H1 (cell line): ENCODE measurements at regions not wholly inside any gene's neighbourhood (a gene's known extent, or its start where the extent isn't known, plus 50 kb on each side); places are given as distances from the start of the nearest gene placed in this dataset.

ENCODE experiments used
- CTCF ChIA-PET: fragments of 300-600 bp; sonication (Branson Sonifier 250); formaldehyde crosslinking; loops from one replicate; lab custom pipeline; 2021; ENCODE audit not compliant: partially characterized antibody; lab: Charles Lee
- POLR2A ChIA-PET: fragments of 300-600 bp; sonication (Branson Sonifier 250); formaldehyde crosslinking; loops from one replicate; lab custom pipeline; 2021; ENCODE audit warnings: inconsistent platforms; ENCODE audit not compliant: partially characterized antibody; lab: Charles Lee
- DNase-seq, 2 experiments: peaks; one replicate each; pipeline versions ENCODE4 v3.0.0 to v3.0.0-alpha.2; 2010 to 2022; ENCODE audit warnings: low spot score in 2 of 2, low read depth in 1 of 2, mixed read lengths in 1 of 2
- FAIRE-seq: peaks from 2 replicates; lab custom pipeline; 2011; peaks lifted over from hg19 to GRCh38; lab: Jason Lieb, UNC
- H2AFZ ChIP-seq: 2 replicates; pipeline ENCODE4 v1.8.1; 2012; ENCODE audit warnings: low read length, inconsistent platforms
- H2AK5ac ChIP-seq: 2 replicates; pipeline ENCODE4 v1.6.1; 2013; ENCODE audit warnings: low read depth, low read length
- H2BK120ac ChIP-seq: replicated peaks from 2 replicates; pipeline ENCODE3; 2013; ENCODE audit warnings: low read depth, low read length, inconsistent platforms
- H2BK12ac ChIP-seq: 2 replicates; pipeline ENCODE4 v1.6.1; 2013; ENCODE audit warnings: low read depth, low read length
- H2BK15ac ChIP-seq: 2 replicates; pipeline ENCODE4 v1.6.1; 2013; ENCODE audit warnings: low read length
- H2BK20ac ChIP-seq: 2 replicates; pipeline ENCODE4 v1.6.1; 2013; ENCODE audit warnings: low read length
- H2BK5ac ChIP-seq: 2 replicates; pipeline ENCODE4 v1.6.1; 2013; ENCODE audit warnings: low read depth, low read length
- H3K14ac ChIP-seq: 2 replicates; pipeline ENCODE4 v1.6.1; 2013; ENCODE audit warnings: inconsistent platforms; ENCODE audit not compliant: insufficient read length
- H3K18ac ChIP-seq: 2 replicates; pipeline ENCODE4 v1.6.1; 2013; ENCODE audit warnings: low read length; ENCODE audit errors: extremely low read depth
- H3K23ac ChIP-seq: 2 replicates; pipeline ENCODE4 v1.6.1; 2013; ENCODE audit warnings: inconsistent platforms; ENCODE audit not compliant: insufficient read length
- H3K23me2 ChIP-seq: 2 replicates; pipeline ENCODE4 v1.6.1; 2013; ENCODE audit warnings: low read depth, low read length
- H3K27ac ChIP-seq: 2 replicates; pipeline ENCODE4 v1.6.1; 2011; ENCODE audit warnings: low read depth, low read length, inconsistent platforms
- H3K27me3 ChIP-seq, 4 experiments: replicated peaks in 1 of 4; 1 replicate in 1 of 4; 2 replicates in 3 of 4; pipeline versions ENCODE4 v1.6.1 to v1.8.1; 2011 to 2013; ENCODE audit warnings: low read length in 3 of 4, mild to moderate bottlenecking in 3 of 4, inconsistent platforms in 2 of 4, mixed read lengths in 2 of 4, moderate library complexity in 1 of 4; ENCODE audit not compliant: control insufficient read depth in 3 of 4, insufficient read depth in 3 of 4; ENCODE audit errors: extremely low read depth in 1 of 4
- H3K36me3 ChIP-seq, 4 experiments: 2 replicates each; pipeline versions ENCODE4 v1.6.1 to v1.8.1; 2011 to 2013; ENCODE audit warnings: mild to moderate bottlenecking in 4 of 4, low read length in 3 of 4, moderate library complexity in 2 of 4, control low read depth in 1 of 4, inconsistent platforms in 1 of 4; ENCODE audit not compliant: insufficient read depth in 4 of 4, control insufficient read depth in 2 of 4
- H3K4ac ChIP-seq: replicated peaks from 2 replicates; pipeline ENCODE3; 2013; ENCODE audit warnings: low read length, low read depth, mixed read lengths, inconsistent platforms; ENCODE audit not compliant: insufficient read length
- H3K4me1 ChIP-seq, 4 experiments: replicated peaks in 1 of 4; 1 replicate in 1 of 4; 2 replicates in 3 of 4; pipeline versions ENCODE4 v1.6.1 to v1.8.1; 2011 to 2013; ENCODE audit warnings: low read length in 3 of 4, inconsistent platforms in 2 of 4, mixed read lengths in 1 of 4; ENCODE audit not compliant: insufficient read depth in 4 of 4, control insufficient read depth in 3 of 4
- H3K4me2 ChIP-seq, 2 experiments: 2 replicates each; pipeline versions ENCODE4 v1.6.1 to v1.8.1; 2011 to 2013; ENCODE audit warnings: low read depth in 2 of 2, low read length in 2 of 2, control low read depth in 1 of 2, inconsistent platforms in 1 of 2, mild to moderate bottlenecking in 1 of 2; ENCODE audit not compliant: insufficient read depth in 1 of 2
- H3K4me3 ChIP-seq, 4 experiments: fragments of 200-600, 300-600 bp in 1 of 4; sonication (generic), shearing (Covaris generic), sonication (Bioruptor Twin) in 1 of 4; 2 replicates each; pipeline versions ENCODE4 v1.5.1 to v1.8.1; 2011 to 2016; ENCODE audit warnings: low read length in 4 of 4, low read depth in 3 of 4, control low read depth in 2 of 4, inconsistent platforms in 2 of 4, mild to moderate bottlenecking in 2 of 4, mixed read lengths in 1 of 4, moderate library complexity in 1 of 4; ENCODE audit not compliant: insufficient read depth in 2 of 4; ENCODE audit errors: extremely low read depth in 1 of 4
- H3K56ac ChIP-seq: replicated peaks from 2 replicates; pipeline ENCODE3; 2013; ENCODE audit warnings: low read depth, mild to moderate bottlenecking, mixed read lengths, low read length, inconsistent platforms; ENCODE audit not compliant: insufficient read length
- H3K79me1 ChIP-seq: 2 replicates; pipeline ENCODE4 v1.6.1; 2013; ENCODE audit warnings: low read depth, low read length, control low read depth
- H3K79me2 ChIP-seq, 2 experiments: 2 replicates each; pipeline versions ENCODE4 v1.6.1 to v1.8.1; 2012 to 2013; ENCODE audit warnings: low read length in 2 of 2, mild to moderate bottlenecking in 2 of 2, inconsistent platforms in 1 of 2; ENCODE audit not compliant: insufficient read depth in 2 of 2, control insufficient read depth in 1 of 2
- H3K9ac ChIP-seq, 4 experiments: replicated peaks in 1 of 4; 1 replicate in 1 of 4; 2 replicates in 3 of 4; pipeline versions ENCODE4 v1.6.1 to v1.8.1; 2011 to 2013; ENCODE audit warnings: low read depth in 3 of 4, low read length in 3 of 4, control low read depth in 2 of 4, mild to moderate bottlenecking in 2 of 4, moderate library complexity in 2 of 4, inconsistent platforms in 1 of 4; ENCODE audit errors: extremely low read depth in 1 of 4
- H3K9me3 ChIP-seq, 2 experiments: 2 replicates each; pipeline versions ENCODE4 v1.6.1 to v1.8.1; 2012 to 2013; ENCODE audit warnings: mild to moderate bottlenecking in 2 of 2, moderate library complexity in 2 of 2, control low read depth in 1 of 2, inconsistent platforms in 1 of 2, low read depth in 1 of 2, low read length in 1 of 2, mixed read lengths in 1 of 2; ENCODE audit not compliant: insufficient read depth in 2 of 2
- H4K20me1 ChIP-seq, 2 experiments: replicated peaks in 1 of 2; 2 replicates each; pipeline versions ENCODE3 to v1.8.1; 2011 to 2013; ENCODE audit warnings: inconsistent platforms in 2 of 2, low read length in 2 of 2, mild to moderate bottlenecking in 1 of 2; ENCODE audit not compliant: insufficient read depth in 2 of 2, control insufficient read depth in 1 of 2
- H4K5ac ChIP-seq: 2 replicates; pipeline ENCODE4 v1.6.1; 2013; ENCODE audit warnings: low read length, low read depth, mixed read lengths, inconsistent platforms; ENCODE audit not compliant: insufficient read length
- H4K8ac ChIP-seq: 2 replicates; pipeline ENCODE4 v1.8.0; 2013; ENCODE audit warnings: mild to moderate bottlenecking, moderate library complexity, low read length, inconsistent platforms; ENCODE audit not compliant: insufficient read depth; ENCODE audit errors: extremely low read depth
- H4K91ac ChIP-seq: replicated peaks from 2 replicates; pipeline ENCODE3; 2013; ENCODE audit warnings: low read length, mixed read lengths, inconsistent platforms; ENCODE audit not compliant: insufficient read length
- CBX8 ChIP-seq: fragments of 300-800, 300-1000 bp; sonication (generic); IDR thresholded peaks from 2 replicates; pipeline ENCODE4 v1.7.1; 2016; ENCODE audit warnings: low read depth, low read length, borderline replicate concordance
- CEBPB ChIP-seq: IDR thresholded peaks from 2 replicates; pipeline ENCODE4 v1.6.1; 2012; ENCODE audit warnings: low read depth, low read length
- KDM4A ChIP-seq: IDR thresholded peaks from one replicate; pipeline ENCODE4 v1.7.1; 2012; ENCODE audit warnings: low read depth, mild to moderate bottlenecking, moderate library complexity, low read length, inconsistent platforms; ENCODE audit not compliant: severe bottlenecking
- PHF8 ChIP-seq: fragments of 200-600 bp; sonication (generic); conservative IDR thresholded peaks from 2 replicates; pipeline ENCODE4 v1.7.1; 2012; ENCODE audit warnings: low read depth, mild to moderate bottlenecking, inconsistent platforms, low read length, moderate library complexity
- SP2 ChIP-seq: IDR thresholded peaks from 2 replicates; pipeline ENCODE4 v1.6.1; 2012; ENCODE audit warnings: mild to moderate bottlenecking, low read length, inconsistent platforms
- TAF7 ChIP-seq: optimal IDR thresholded peaks from 2 replicates; pipeline ENCODE3; 2011; ENCODE audit warnings: low read depth, mild to moderate bottlenecking, inconsistent platforms, low read length, moderate library complexity, borderline replicate concordance
- YY1 ChIP-seq: IDR thresholded peaks from 2 replicates; pipeline ENCODE4 v1.6.1; 2011; ENCODE audit warnings: low read depth, mild to moderate bottlenecking, low read length
- WGBS, 2 experiments: shearing (Covaris generic) in 1 of 2; methylation state at CpG; one replicate each; pipeline versions ENCODE4 v1.1.6 to v1.1.7; 2013 to 2015; ENCODE audit warnings: low lambda C conversion rate in 2 of 2, mixed read lengths in 2 of 2, inconsistent platforms in 1 of 2, low coverage in 1 of 2, missing lambda C conversion rate in 1 of 2; ENCODE audit not compliant: insufficient replicate concordance in 2 of 2, insufficient coverage in 1 of 2, insufficient read length in 1 of 2; ENCODE audit errors: extremely low coverage in 1 of 2, missing lambda C conversion rate in 1 of 2; 5-methylcytosine and 5-hydroxymethylcytosine counted together

DNA sequence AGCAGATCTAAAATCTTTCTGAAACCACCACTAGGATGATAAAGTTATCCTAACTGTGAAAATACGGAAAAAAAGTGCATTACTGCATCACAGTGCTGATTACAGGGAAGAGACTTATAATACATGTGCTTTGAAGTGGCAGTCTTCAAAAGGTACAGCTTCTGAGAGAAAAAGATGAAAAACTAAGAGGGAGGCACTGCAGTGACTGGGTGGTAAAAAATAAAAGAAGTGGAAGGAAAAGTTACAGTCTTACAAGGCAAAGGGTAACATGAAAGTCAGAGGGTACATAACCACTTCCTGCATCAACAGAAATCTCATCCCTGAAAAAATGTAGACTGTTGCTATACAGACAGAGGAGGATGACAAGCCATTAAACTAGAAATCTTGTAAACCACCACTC, 465.3 kb downstream of the ACTR3B start:
- no peak overlapping the region for H2AFZ ChIP-seq
- H3K9ac ChIP-seq = no peak overlapping the region
- H3K4me1 ChIP-seq = no peaks in the 10 kb centered on the region
- H2BK120ac ChIP-seq = no peak overlapping the region
- H4K20me1 ChIP-seq = no peaks in the 10 kb centered on the region
- H3K36me3 ChIP-seq = no peaks in the 10 kb centered on the region
- no peak overlapping the region for H2BK12ac ChIP-seq
- no peaks in the 10 kb centered on the region for H3K79me1 ChIP-seq
- 94% methylated on average over 1 of the region's 1 CpG; no CpG with 5 or more reads in 1 of the 2 experiments for WGBS, 2 experiments
- no peak overlapping the region for H2BK20ac ChIP-seq
- H4K8ac ChIP-seq = no peak overlapping the region
- DNase-seq (no peak), FAIRE-seq (no peak)
- H2AK5ac ChIP-seq = no peak overlapping the region
- H3K9me3 ChIP-seq = peaks cover 19 to 28% of the 10 kb centered on the region in 2 experiments; a peak in 3 of 4 replicates
- H3K27me3 ChIP-seq = no peaks in the 10 kb centered on the region
- no peak overlapping the region for H3K56ac ChIP-seq
- H3K79me2 ChIP-seq = no peaks in the 10 kb centered on the region
- H2BK5ac ChIP-seq = no peak overlapping the region
- CTCF ChIA-PET = no interaction called here
- no peaks in the 10 kb centered on the region; the same call in 1 of the 2 replicates for H3K23me2 ChIP-seq
- no peak overlapping the region for H3K14ac ChIP-seq
- H3K27ac ChIP-seq = no peak overlapping the region
- H3K4ac ChIP-seq = no peak overlapping the region
- POLR2A ChIA-PET = no interaction called here
- no peak overlapping the region for H2BK15ac ChIP-seq
- no peak overlapping the region for H3K18ac ChIP-seq
- no peak for TF ChIP-seq CBX8
- no peak for TF ChIP-seq SP2
- no peak for TF ChIP-seq TAF7
- TF ChIP-seq KDM4A = no peak
- TF ChIP-seq YY1 = no peak
- no peak for TF ChIP-seq CEBPB
- TF ChIP-seq PHF8 = no peak
- no peak overlapping the region for H3K4me3 ChIP-seq
- no peak overlapping the region for H3K23ac ChIP-seq
- no peak overlapping the region for H4K5ac ChIP-seq
- no peak overlapping the region for H4K91ac ChIP-seq
- H3K4me2 ChIP-seq = no peak overlapping the region
